Endothelial cell of umbilical vein (primary cell): ENCODE measurements at regions not wholly inside any gene's neighbourhood (a gene's known extent, or its start where the extent isn't known, plus 50 kb on each side); places are given as distances from the start of the nearest gene placed in this dataset.

ENCODE experiments used
- BruUV-seq: library from RNA; stranded (reverse); fragments of 400-500 nt; replicated peaks from 2 replicates; lab custom pipeline; 2021; lab: Mats Ljungman, UMichigan
- CTCF ChIA-PET: fragments of 300-600, 350-600 bp; sonication (Branson Sonifier 250); formaldehyde crosslinking; loops from one replicate; lab custom pipeline; 2021; ENCODE audit warnings: antibody characterized with exemption, inconsistent platforms; lab: Charles Lee
- POLR2A ChIA-PET: fragments of 300-600, 350-600 bp; sonication (Branson Sonifier 250); formaldehyde crosslinking; loops from one replicate; lab custom pipeline; 2021; ENCODE audit warnings: antibody characterized with exemption, inconsistent platforms; lab: Charles Lee
- DNase-seq: peaks from one replicate; pipeline ENCODE4 v3.0.0-alpha.2; 2011; ENCODE audit warnings: low read depth, low spot score
- FAIRE-seq: peaks from 2 replicates; lab custom pipeline; 2011; peaks lifted over from hg19 to GRCh38; lab: Jason Lieb, UNC
- H2AFZ ChIP-seq: 2 replicates; pipeline ENCODE4 v1.6.0; 2012; ENCODE audit warnings: low read depth, low read length, control low read depth, inconsistent platforms
- H3K27ac ChIP-seq: 2 replicates; pipeline ENCODE4 v1.5.1; 2011; ENCODE audit warnings: low read depth, mild to moderate bottlenecking, control low read depth, low read length, moderate library complexity; ENCODE audit not compliant: insufficient read depth
- H3K27me3 ChIP-seq, 2 experiments: 2 replicates each; pipeline versions ENCODE4 v1.6.0 to v1.6.1; 2011; ENCODE audit warnings: low read length in 2 of 2, mixed read lengths in 1 of 2; ENCODE audit not compliant: control insufficient read depth in 2 of 2, insufficient read depth in 2 of 2
- H3K36me3 ChIP-seq, 2 experiments: 2 replicates in 1 of 2; 3 replicates in 1 of 2; pipeline ENCODE4 v1.5.1; 2011; ENCODE audit warnings: low read length in 2 of 2, mild to moderate bottlenecking in 1 of 2, moderate library complexity in 1 of 2; ENCODE audit not compliant: control insufficient read depth in 2 of 2, insufficient read depth in 2 of 2; ENCODE audit errors: extremely low read depth in 1 of 2
- H3K4me1 ChIP-seq: 3 replicates; pipeline ENCODE4 v1.5.1; 2011; ENCODE audit warnings: mild to moderate bottlenecking, low read length; ENCODE audit not compliant: control insufficient read depth, insufficient read depth; ENCODE audit errors: extremely low read depth
- H3K4me2 ChIP-seq: 2 replicates; pipeline ENCODE4 v1.6.1; 2011; ENCODE audit warnings: low read length, control low read depth, mixed read lengths; ENCODE audit not compliant: insufficient read depth
- H3K4me3 ChIP-seq, 3 experiments: fragments of 200-600 bp in 1 of 3; sonication (generic), shearing (Covaris generic) in 1 of 3; replicated peaks in 1 of 3; 2 replicates each; pipeline ENCODE4 v1.5.1; 2011 to 2016; ENCODE audit warnings: control low read depth in 3 of 3, low read length in 3 of 3, mild to moderate bottlenecking in 2 of 3, inconsistent platforms in 1 of 3, low read depth in 1 of 3, moderate library complexity in 1 of 3; ENCODE audit not compliant: insufficient read depth in 1 of 3
- H3K79me2 ChIP-seq: 2 replicates; pipeline ENCODE4 v1.6.0; 2012; ENCODE audit warnings: low read length, inconsistent platforms; ENCODE audit not compliant: control insufficient read depth, insufficient read depth
- H3K9ac ChIP-seq: replicated peaks from 2 replicates; pipeline ENCODE3; 2011; ENCODE audit warnings: low read length, control low read depth; ENCODE audit not compliant: insufficient read depth; ENCODE audit errors: extremely low read depth
- H3K9me1 ChIP-seq: replicated peaks from 3 replicates; pipeline ENCODE4 v1.6.0; 2011; ENCODE audit warnings: mild to moderate bottlenecking, low read length; ENCODE audit not compliant: control insufficient read depth, insufficient read depth; ENCODE audit errors: extremely low read depth
- H3K9me3 ChIP-seq: replicated peaks from 2 replicates; pipeline ENCODE4 v1.5.1; 2012; ENCODE audit warnings: low read length, inconsistent platforms; ENCODE audit not compliant: control insufficient read depth, insufficient read depth
- H4K20me1 ChIP-seq: replicated peaks from 2 replicates; pipeline ENCODE3; 2011; ENCODE audit warnings: mild to moderate bottlenecking, low read length; ENCODE audit not compliant: control insufficient read depth, insufficient read depth; ENCODE audit errors: extremely low read depth
- EZH2 ChIP-seq: IDR thresholded peaks from 2 replicates; pipeline ENCODE4 v1.6.1; 2012; ENCODE audit warnings: borderline replicate concordance, low read depth, mild to moderate bottlenecking, moderate library complexity, low read length, inconsistent platforms; ENCODE audit not compliant: severe bottlenecking
- FOS ChIP-seq: IDR thresholded peaks from 2 replicates; pipeline ENCODE4 v1.6.1; 2011; ENCODE audit warnings: mild to moderate bottlenecking, low read length, moderate library complexity, borderline replicate concordance; ENCODE audit not compliant: insufficient read depth
- GATA2 ChIP-seq: IDR thresholded peaks from 2 replicates; pipeline ENCODE4 v1.7.0; 2011; ENCODE audit warnings: low read depth, mild to moderate bottlenecking, moderate library complexity, mixed read lengths, low read length; ENCODE audit not compliant: insufficient read length, insufficient read depth
- JUN ChIP-seq: IDR thresholded peaks from 2 replicates; pipeline ENCODE4 v1.6.1; 2011; ENCODE audit warnings: borderline replicate concordance, low read depth; ENCODE audit not compliant: insufficient read length, insufficient read depth
- MYC ChIP-seq: IDR thresholded peaks from one replicate; pipeline ENCODE4 v1.6.1; 2011; ENCODE audit warnings: mild to moderate bottlenecking, low read depth, low read length
- POLR2A ChIP-seq: IDR thresholded peaks from 2 replicates; pipeline ENCODE4 v1.6.1; 2012; ENCODE audit warnings: low read depth, mild to moderate bottlenecking, control low read depth, low read length
- POLR2AphosphoS5 ChIP-seq: IDR thresholded peaks from 2 replicates; pipeline ENCODE4 v1.6.1; 2012; ENCODE audit warnings: low read depth, mild to moderate bottlenecking, control low read depth, low read length, moderate library complexity; ENCODE audit not compliant: insufficient read depth
- dilution Hi-C: fragments of 300-500 bp; cut with MboI; formaldehyde crosslinking; loops from one replicate; pipeline ENCODE4 v1.15.0; 2019; ENCODE audit warnings: low sequenced_read_pairs; ENCODE audit not compliant: extremely low pct_ligation_motif_present
- intact Hi-C: fragments of 100-400 bp; cut with micrococcal nuclease; formaldehyde crosslinking; loops from one replicate; pipeline ENCODE4 v1.10.0; 2022
- TF ChIP-seq, protein P1 (sequence below), 2 donors: IDR thresholded peaks; 1 replicate in 1 of 2; 2 replicates in 1 of 2; pipeline ENCODE4 v1.5.1; 2011; ENCODE audit warnings: low read length in 2 of 2, mild to moderate bottlenecking in 2 of 2, moderate library complexity in 2 of 2, control low read depth in 1 of 2, inconsistent platforms in 1 of 2, low read depth in 1 of 2; ENCODE audit not compliant: insufficient read depth in 1 of 2; ENCODE audit errors: extremely low read depth in 1 of 2
- TF ChIP-seq, protein P2 (sequence below): IDR thresholded peaks from 2 replicates; pipeline ENCODE4 v1.6.1; 2011; ENCODE audit not compliant: insufficient read depth, insufficient read length

DNA sequence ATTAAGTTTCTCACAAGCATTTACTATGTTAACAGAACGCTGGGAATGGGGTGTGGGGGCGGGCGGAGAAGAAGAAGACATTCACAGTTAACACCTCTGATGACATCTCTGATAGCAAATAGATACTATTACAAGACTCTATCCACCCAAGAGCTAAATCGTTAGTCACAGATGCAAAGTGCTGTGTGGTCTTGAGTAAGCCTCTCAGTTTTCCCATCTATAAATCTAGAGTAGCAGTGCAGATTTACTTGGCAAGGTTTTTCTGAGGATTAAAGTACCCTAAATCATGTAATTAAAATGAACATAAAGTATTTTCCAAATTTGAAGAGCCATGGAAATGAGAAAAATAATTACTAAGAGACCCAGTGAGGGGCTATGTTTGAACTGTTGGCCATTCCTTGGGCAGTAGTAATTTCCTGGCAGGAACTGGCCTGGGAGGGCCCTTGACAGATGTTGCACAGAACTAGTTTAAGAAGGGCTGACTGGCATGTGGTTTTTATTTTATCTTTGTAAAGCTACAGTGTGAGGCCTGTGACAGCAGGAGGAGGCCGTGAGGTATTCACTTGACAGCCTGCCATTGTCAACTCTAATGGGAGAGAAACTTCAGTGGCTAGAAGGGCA lies 58.7 kb upstream of the APOBEC4 start:
- Histone ChIP-seq H3K27ac (peak overlapping the region; percentile 39), H2AFZ (no peak overlapping the region), H3K36me3 (no peaks in the 10 kb centered on the region), H3K9ac (no peak overlapping the region), H3K4me3 (no peak overlapping the region), H3K4me2 (no peak overlapping the region), H3K27me3 (no peaks in the 10 kb centered on the region), H3K9me3 (no peaks in the 10 kb centered on the region), H3K9me1 (no peaks in the 10 kb centered on the region), H4K20me1 (no peaks in the 10 kb centered on the region), H3K4me1 (peaks cover 8% of the 10 kb centered on the region), H3K79me2 (no peaks in the 10 kb centered on the region)
- BruUV-seq, result no TSS peak
- ChIA-PET CTCF (interaction anchor here (1.0 to 4.1 kb wide), 5 partner anchors 27 to 204 kb away, joined by 3 to 39 read pairs (median 5); no protein-coding TSS in a partner anchor), POLR2A (interaction anchor here (1.3 kb wide), 1 partner anchor 85 kb away, joined by 4 read pairs; no protein-coding TSS in a partner anchor)
- DNase-seq (peak; percentile 60), FAIRE-seq (peak; percentile 78)
- TF ChIP-seq JUN, result no peak
- TF ChIP-seq POLR2A, result no peak
- peak; percentile 18 for TF ChIP-seq GATA2
- TF ChIP-seq, protein P1, sequence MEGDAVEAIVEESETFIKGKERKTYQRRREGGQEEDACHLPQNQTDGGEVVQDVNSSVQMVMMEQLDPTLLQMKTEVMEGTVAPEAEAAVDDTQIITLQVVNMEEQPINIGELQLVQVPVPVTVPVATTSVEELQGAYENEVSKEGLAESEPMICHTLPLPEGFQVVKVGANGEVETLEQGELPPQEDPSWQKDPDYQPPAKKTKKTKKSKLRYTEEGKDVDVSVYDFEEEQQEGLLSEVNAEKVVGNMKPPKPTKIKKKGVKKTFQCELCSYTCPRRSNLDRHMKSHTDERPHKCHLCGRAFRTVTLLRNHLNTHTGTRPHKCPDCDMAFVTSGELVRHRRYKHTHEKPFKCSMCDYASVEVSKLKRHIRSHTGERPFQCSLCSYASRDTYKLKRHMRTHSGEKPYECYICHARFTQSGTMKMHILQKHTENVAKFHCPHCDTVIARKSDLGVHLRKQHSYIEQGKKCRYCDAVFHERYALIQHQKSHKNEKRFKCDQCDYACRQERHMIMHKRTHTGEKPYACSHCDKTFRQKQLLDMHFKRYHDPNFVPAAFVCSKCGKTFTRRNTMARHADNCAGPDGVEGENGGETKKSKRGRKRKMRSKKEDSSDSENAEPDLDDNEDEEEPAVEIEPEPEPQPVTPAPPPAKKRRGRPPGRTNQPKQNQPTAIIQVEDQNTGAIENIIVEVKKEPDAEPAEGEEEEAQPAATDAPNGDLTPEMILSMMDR (IDR thresholded peaks at IDR 0.05; ENCODE audit: extremely low read depth in 1 of 2, insufficient read depth in 1 of 2, low read depth in 1 of 2, low read length in 2 of 2), result peak in 1 of 2 donors; percentile 7
- no peak for TF ChIP-seq EZH2
- peak; percentile 22 for TF ChIP-seq FOS
- no peak for TF ChIP-seq MYC
- peak; percentile 25 for TF ChIP-seq POLR2AphosphoS5
- TF ChIP-seq, protein P2, sequence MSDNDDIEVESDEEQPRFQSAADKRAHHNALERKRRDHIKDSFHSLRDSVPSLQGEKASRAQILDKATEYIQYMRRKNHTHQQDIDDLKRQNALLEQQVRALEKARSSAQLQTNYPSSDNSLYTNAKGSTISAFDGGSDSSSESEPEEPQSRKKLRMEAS, result no peak
- dilution Hi-C loops (no loop called here), intact Hi-C loops (loop anchor here (1.0 kb wide), 2 partner anchors 93 to 204 kb away; partner anchors contain the start of gene RGL1)
